Gastrocnemius medialis (tissue), 4 donors: ENCODE measurements at regions not wholly inside any gene's neighbourhood (a gene's known extent, or its start where the extent isn't known, plus 50 kb on each side); places are given as distances from the start of the nearest gene placed in this dataset.

Experiments
- ATAC-seq, 2 donors: fragments of 150-250 bp; one replicate each; pipeline ENCODE4 v1.9.1; 2016
- DNase-seq, 2 donors: peaks; one replicate each; pipeline ENCODE4 v3.0.0-alpha.2; 2019
- H3K27ac ChIP-seq, 4 donors: fragments of 200-600 bp; sonication (generic); 1 replicate in 1 of 4; 2 replicates in 3 of 4; pipeline ENCODE4 v1.5.1; 2016 to 2018; ENCODE audit warnings: mild to moderate bottlenecking in 2 of 4, moderate library complexity in 1 of 4
- H3K27me3 ChIP-seq, 3 donors: fragments of 200-600 bp; sonication (generic) in 2 of 3; 1 replicate in 1 of 3; 2 replicates in 2 of 3; pipeline versions ENCODE4 v1.5.1 to v1.6.0; 2016 to 2019; ENCODE audit warnings: mild to moderate bottlenecking in 1 of 3, moderate library complexity in 1 of 3
- H3K36me3 ChIP-seq, 2 donors: fragments of 200-600 bp; sonication (generic) in 1 of 2; one replicate each; pipeline ENCODE4 v1.5.1; 2017 to 2018
- H3K4me1 ChIP-seq, 2 donors: fragments of 200-600 bp; sonication (generic) in 1 of 2; one replicate each; pipeline ENCODE4 v1.5.1; 2016 to 2017; ENCODE audit warnings: mild to moderate bottlenecking in 2 of 2
- H3K4me3 ChIP-seq, 4 donors: fragments of 200-600 bp; sonication (generic) in 3 of 4; 1 replicate in 1 of 4; 2 replicates in 3 of 4; pipeline ENCODE4 v1.5.1; 2016 to 2019; ENCODE audit warnings: mild to moderate bottlenecking in 2 of 4
- H3K9me3 ChIP-seq, 3 donors: fragments of 200-600 bp; sonication (generic) in 2 of 3; 1 replicate in 1 of 3; 2 replicates in 2 of 3; pipeline ENCODE4 v1.5.1; 2016 to 2019
- CTCF ChIP-seq, 5 experiments: fragments of 450-650 bp in 3 of 5; fragments of 200-600 bp in 2 of 5; sonication (generic) in 2 of 5; IDR thresholded peaks in 4 of 5; conservative IDR thresholded peaks in 1 of 5; 1 replicate in 4 of 5; 2 replicates in 1 of 5; pipeline ENCODE4 v1.5.1; 2016 to 2019; ENCODE audit warnings: antibody characterized with exemption in 5 of 5, mild to moderate bottlenecking in 3 of 5, moderate library complexity in 3 of 5
- POLR2A ChIP-seq, 2 donors: fragments of 450-650 bp; IDR thresholded peaks; one replicate each; pipeline ENCODE4 v1.6.1; 2017; ENCODE audit warnings: antibody characterized with exemption in 2 of 2, mild to moderate bottlenecking in 2 of 2, moderate library complexity in 2 of 2
- in situ Hi-C, 4 donors: fragments of 200-750 bp; cut with MboI; loops; one replicate each; pipeline versions ENCODE4 v1.15.0 to v1.8.0; 2017; ENCODE audit warnings: low sequenced_read_pairs in 4 of 4
- intact Hi-C: fragments of 100-400 bp; cut with DNase I; formaldehyde crosslinking; loops from one replicate; pipeline ENCODE4 v1.15.1; 2023; ENCODE audit warnings: low total_unique reads

DNA sequence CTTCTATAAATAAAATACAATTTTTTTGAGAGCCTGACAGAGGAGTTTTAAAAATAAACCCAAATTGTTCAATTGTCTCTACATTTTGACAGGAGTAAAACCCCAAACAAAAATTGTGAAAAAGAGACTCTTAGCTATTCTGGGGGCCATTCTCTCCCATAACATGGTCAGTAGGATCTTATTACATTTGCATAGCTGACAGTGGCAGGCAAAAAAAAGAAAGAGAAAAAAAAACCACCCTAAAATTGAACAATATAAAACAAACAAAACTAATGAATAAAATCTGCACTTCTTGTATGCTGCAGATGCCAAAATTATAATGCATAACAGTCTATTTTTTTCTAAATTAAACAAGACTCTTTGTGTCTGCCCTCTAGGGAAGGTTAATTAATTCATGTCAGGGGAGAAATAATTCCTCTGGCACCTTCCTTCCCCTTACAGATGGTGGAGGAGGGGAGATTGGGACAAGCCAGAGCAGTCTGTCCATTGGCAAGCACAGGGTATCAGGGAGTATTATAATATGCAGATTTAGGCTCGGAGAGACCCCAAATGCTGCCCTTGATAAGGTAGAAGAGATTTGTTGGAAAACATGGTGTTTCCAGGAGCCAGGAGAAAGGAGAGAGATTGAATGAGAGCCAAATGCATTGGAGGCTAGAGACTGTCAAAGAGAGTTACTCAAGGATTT is 79.7 kb upstream of the CDH6 start:
- intact Hi-C loops, result no loop called here
- DNase-seq (no peak), ATAC-seq (no peak)
- H3K36me3 ChIP-seq, result no peaks in the 10 kb centered on the region
- no peak for TF ChIP-seq CTCF (IDR thresholded peaks at IDR 0.05 in 4 of 5, conservative IDR thresholded peaks at IDR 0.05 in 1 of 5)
- no peak for TF ChIP-seq POLR2A (IDR thresholded peaks at IDR 0.05)
- no peaks in the 10 kb centered on the region for H3K27me3 ChIP-seq
- H3K4me1 ChIP-seq, result no peaks in the 10 kb centered on the region
- H3K9me3 ChIP-seq, result no peaks in the 10 kb centered on the region
- no peak overlapping the region for H3K4me3 ChIP-seq
- in situ Hi-C loops, result no loop called here
- no peak overlapping the region for H3K27ac ChIP-seq

DNA sequence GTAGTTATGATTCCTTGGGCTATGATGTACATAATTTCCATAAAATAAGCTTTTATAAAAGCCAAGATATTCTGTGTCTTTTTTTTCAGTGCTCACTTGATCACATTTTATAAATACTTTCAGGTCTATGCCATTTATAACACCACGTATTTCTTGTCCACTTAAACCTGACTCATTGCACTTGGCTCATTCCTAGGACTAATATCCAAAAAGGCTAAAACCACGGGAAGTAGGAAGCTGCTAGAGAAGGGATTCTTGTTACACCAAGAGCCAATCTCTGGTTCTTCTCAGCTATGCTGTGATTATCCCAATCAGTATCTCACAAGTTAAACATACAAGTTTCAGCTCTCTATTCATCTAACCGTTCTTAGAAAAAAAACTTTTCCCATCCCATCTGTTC is 80.4 kb upstream of the CDH6 start:
- in situ Hi-C loops (no loop called here), intact Hi-C loops (no loop called here)
- H3K27me3 ChIP-seq, result no peaks in the 10 kb centered on the region
- DNase-seq (no peak), ATAC-seq (no peak)
- H3K9me3 ChIP-seq, result no peaks in the 10 kb centered on the region
- H3K36me3 ChIP-seq, result no peaks in the 10 kb centered on the region
- H3K27ac ChIP-seq, result no peak overlapping the region
- no peak overlapping the region for H3K4me3 ChIP-seq
- TF ChIP-seq CTCF (IDR thresholded peaks at IDR 0.05 in 4 of 5, conservative IDR thresholded peaks at IDR 0.05 in 1 of 5) (no peak), POLR2A (IDR thresholded peaks at IDR 0.05) (no peak)
- no peaks in the 10 kb centered on the region for H3K4me1 ChIP-seq

- intact Hi-C loops, result no loop called here
- Histone ChIP-seq H3K27ac (no peak overlapping the region), H3K9me3 (no peaks in the 10 kb centered on the region), H3K4me1 (no peaks in the 10 kb centered on the region), H3K27me3 (no peaks in the 10 kb centered on the region), H3K36me3 (no peaks in the 10 kb centered on the region), H3K4me3 (no peak overlapping the region)
- in situ Hi-C loops, result no loop called here
- TF ChIP-seq POLR2A (IDR thresholded peaks at IDR 0.05) (no peak), CTCF (IDR thresholded peaks at IDR 0.05 in 4 of 5, conservative IDR thresholded peaks at IDR 0.05 in 1 of 5) (no peak)
- ATAC-seq, result no peak
- DNase-seq, result no peak
These were observed 86.4 kb upstream of the CDH6 start for GRCh38 chr5:31107091-31107518.

DNA sequence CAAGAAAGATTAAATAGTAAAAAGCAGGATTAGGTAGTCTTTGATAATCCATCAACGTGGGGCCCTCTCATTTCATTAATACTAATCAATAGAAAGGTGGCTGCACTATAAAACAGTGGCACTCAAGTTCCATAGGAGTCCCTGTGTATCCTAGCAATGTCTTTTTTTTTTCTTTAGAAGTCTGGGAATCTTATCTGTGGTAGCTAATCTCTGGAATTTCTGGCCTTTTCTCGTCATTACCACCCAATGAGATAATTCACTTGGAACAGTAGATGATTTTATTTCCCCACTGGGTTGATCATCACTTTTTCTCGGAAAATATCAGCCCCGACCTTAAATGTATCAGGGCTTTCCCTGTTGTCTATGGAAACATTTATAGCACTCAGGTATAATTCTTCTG is 86.8 kb upstream of the CDH6 start:
- in situ Hi-C loops, result no loop called here
- intact Hi-C loops, result no loop called here
- H3K36me3 ChIP-seq, result no peaks in the 10 kb centered on the region
- ATAC-seq, result no peak
- no peaks in the 10 kb centered on the region for H3K27me3 ChIP-seq
- H3K4me3 ChIP-seq, result no peak overlapping the region
- TF ChIP-seq POLR2A (IDR thresholded peaks at IDR 0.05) (no peak), CTCF (IDR thresholded peaks at IDR 0.05 in 4 of 5, conservative IDR thresholded peaks at IDR 0.05 in 1 of 5) (no peak)
- no peak overlapping the region for H3K27ac ChIP-seq
- DNase-seq, result no peak
- H3K9me3 ChIP-seq, result no peaks in the 10 kb centered on the region
- H3K4me1 ChIP-seq, result no peaks in the 10 kb centered on the region

DNA sequence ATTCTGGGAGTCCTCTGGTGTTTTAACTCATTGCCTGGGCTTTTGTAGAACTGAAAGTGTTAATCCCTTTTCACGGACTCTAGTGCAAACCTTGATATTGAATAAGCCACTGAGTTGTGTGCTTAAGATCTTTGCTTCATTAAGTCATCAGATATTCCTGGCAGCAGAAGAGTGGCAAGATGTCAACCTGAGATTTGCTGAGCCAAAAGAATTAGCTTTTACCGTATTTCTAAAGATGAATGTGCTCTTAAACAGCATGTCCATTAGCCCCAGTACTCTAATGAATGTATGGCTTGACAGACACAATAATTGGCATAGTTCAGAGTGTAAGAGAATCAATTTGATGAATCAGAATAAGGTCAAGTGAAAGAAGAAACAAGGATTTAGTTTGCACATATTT is 87.2 kb upstream of the CDH6 start:
- DNase-seq, result no peak
- intact Hi-C loops, result no loop called here

More for the DNA sequence above, 87.2 kb upstream of the CDH6 start:
- Histone ChIP-seq H3K4me1 (no peaks in the 10 kb centered on the region), H3K9me3 (no peaks in the 10 kb centered on the region), H3K4me3 (no peak overlapping the region), H3K27me3 (no peaks in the 10 kb centered on the region), H3K36me3 (no peaks in the 10 kb centered on the region), H3K27ac (no peak overlapping the region)
- in situ Hi-C loops, result no loop called here
- no peak for ATAC-seq
- TF ChIP-seq POLR2A (IDR thresholded peaks at IDR 0.05), result no peak
- TF ChIP-seq CTCF (IDR thresholded peaks at IDR 0.05 in 4 of 5, conservative IDR thresholded peaks at IDR 0.05 in 1 of 5), result no peak
